SKM-1 treated with dmso at 0.1 percent for 144 hours (cell line): ENCODE measurements at regions not wholly inside any gene's neighbourhood (a gene's known extent, or its start where the extent isn't known, plus 50 kb on each side); places are given as distances from the start of the nearest gene placed in this dataset.

Experiments
- DNase-seq: peaks from one replicate; lab custom pipeline; 2025; ENCODE audit not compliant: unreplicated experiment; lab: John Stamatoyannopoulos, UW

- no peak for DNase-seq
Measured at GRCh38 chr3:170784406-170784805, 85.6 kb downstream of the RPL22L1 start.

- DNase-seq, result no peak
Measured at GRCh38 chr3:170780955-170781354, 89.0 kb downstream of the RPL22L1 start.

- DNase-seq, result no peak
Measured at GRCh38 chr3:170780471-170780870, 89.5 kb downstream of the RPL22L1 start.

GRCh38 chr3:170778240-170779217 is 91.5 kb downstream of the RPL22L1 start:
- no peak for DNase-seq

- DNase-seq, result no peak
Measured at GRCh38 chr3:170777564-170777926, 92.5 kb downstream of the RPL22L1 start.

- DNase-seq, result no peak
Measured at GRCh38 chr3:170776887-170777563, 93.0 kb downstream of the RPL22L1 start.

GRCh38 chr3:170773682-170774425 is 96.1 kb downstream of the RPL22L1 start:
- no peak for DNase-seq

GRCh38 chr3:170772175-170772574 is 97.8 kb downstream of the RPL22L1 start:
- DNase-seq, result no peak

GRCh38 chr3:170768334-170768801 is 101.6 kb downstream of the RPL22L1 start:
- no peak for DNase-seq

- no peak for DNase-seq
Measured at GRCh38 chr3:170767576-170767941, 102.4 kb downstream of the RPL22L1 start.

GRCh38 chr3:170766823-170767575 is 103.0 kb downstream of the RPL22L1 start:
- DNase-seq, result no peak

GRCh38 chr3:170766253-170766652 is 103.7 kb downstream of the RPL22L1 start:
- DNase-seq, result no peak

- DNase-seq, result no peak
Measured at GRCh38 chr3:170765419-170766078, 104.4 kb downstream of the RPL22L1 start.

GRCh38 chr3:170764017-170764416 is 106.0 kb downstream of the RPL22L1 start:
- DNase-seq, result no peak

- DNase-seq, result no peak
Measured at GRCh38 chr3:170762064-170762463, 107.9 kb downstream of the RPL22L1 start.

GRCh38 chr3:170761103-170761502 is 108.9 kb downstream of the RPL22L1 start:
- DNase-seq, result no peak

GRCh38 chr3:170760174-170760526 is 109.8 kb downstream of the RPL22L1 start:
- DNase-seq, result no peak

- DNase-seq, result no peak
Measured at GRCh38 chr3:170759511-170760173, 110.4 kb downstream of the RPL22L1 start.

GRCh38 chr3:170757038-170757437 is 113.0 kb downstream of the RPL22L1 start:
- DNase-seq, result no peak

- no peak for DNase-seq
Measured at GRCh38 chr3:170754311-170754693, 115.7 kb downstream of the RPL22L1 start.
